Activated B cell treated with CpG ODN at 0.5 μM for 24 hours (primary cell): ENCODE measurements at regions not wholly inside any gene's neighbourhood (a gene's known extent, or its start where the extent isn't known, plus 50 kb on each side); places are given as distances from the start of the nearest gene placed in this dataset.

ENCODE experiments used
- ATAC-seq: fragments of 200-7000 bp; cut with Tn5 transposase; one replicate; pipeline ENCODE4 v1.10.0; 2021; ENCODE audit warnings: low read depth, mild to moderate bottlenecking, moderate library complexity
- CTCF ChIA-PET: fragments of 350-600 bp; sonication (Branson Sonifier 250); formaldehyde crosslinking; loops from one replicate; lab custom pipeline; 2021; ENCODE audit warnings: antibody characterized with exemption; lab: Charles Lee
- POLR2A ChIA-PET: fragments of 350-600 bp; sonication (Branson Sonifier 250); formaldehyde crosslinking; loops from one replicate; lab custom pipeline; 2021; ENCODE audit warnings: antibody characterized with exemption; lab: Charles Lee
- DNase-seq: peaks from one replicate; pipeline ENCODE4 v3.0.0; 2022
- H3K27ac Mint-ChIP-seq: one replicate; pipeline ENCODE4 v1.8.0; 2020; ENCODE audit warnings: mixed read lengths
- H3K27me3 Mint-ChIP-seq: one replicate; pipeline ENCODE4 v1.8.0; 2021; ENCODE audit warnings: mixed read lengths
- H3K36me3 Mint-ChIP-seq: one replicate; pipeline ENCODE4 v1.8.0; 2021; ENCODE audit warnings: low read depth, mixed read lengths
- H3K4me1 Mint-ChIP-seq: one replicate; pipeline ENCODE4 v1.8.0; 2021; ENCODE audit warnings: mixed read lengths
- H3K4me3 Mint-ChIP-seq: one replicate; pipeline ENCODE4 v1.8.0; 2020; ENCODE audit warnings: mild to moderate bottlenecking, mixed read lengths
- H3K9me3 Mint-ChIP-seq: one replicate; pipeline ENCODE4 v1.8.0; 2020; ENCODE audit warnings: mixed read lengths
- intact Hi-C: fragments of 100-400 bp; cut with micrococcal nuclease; formaldehyde crosslinking; loops from one replicate; pipeline ENCODE4 v1.15.1; 2024
- TF ChIP-seq, protein P1 (sequence below): fragments of 200-600 bp; IDR thresholded peaks from one replicate; pipeline ENCODE4 v1.8.0; 2022; ENCODE audit warnings: antibody characterized with exemption, mild to moderate bottlenecking

DNA sequence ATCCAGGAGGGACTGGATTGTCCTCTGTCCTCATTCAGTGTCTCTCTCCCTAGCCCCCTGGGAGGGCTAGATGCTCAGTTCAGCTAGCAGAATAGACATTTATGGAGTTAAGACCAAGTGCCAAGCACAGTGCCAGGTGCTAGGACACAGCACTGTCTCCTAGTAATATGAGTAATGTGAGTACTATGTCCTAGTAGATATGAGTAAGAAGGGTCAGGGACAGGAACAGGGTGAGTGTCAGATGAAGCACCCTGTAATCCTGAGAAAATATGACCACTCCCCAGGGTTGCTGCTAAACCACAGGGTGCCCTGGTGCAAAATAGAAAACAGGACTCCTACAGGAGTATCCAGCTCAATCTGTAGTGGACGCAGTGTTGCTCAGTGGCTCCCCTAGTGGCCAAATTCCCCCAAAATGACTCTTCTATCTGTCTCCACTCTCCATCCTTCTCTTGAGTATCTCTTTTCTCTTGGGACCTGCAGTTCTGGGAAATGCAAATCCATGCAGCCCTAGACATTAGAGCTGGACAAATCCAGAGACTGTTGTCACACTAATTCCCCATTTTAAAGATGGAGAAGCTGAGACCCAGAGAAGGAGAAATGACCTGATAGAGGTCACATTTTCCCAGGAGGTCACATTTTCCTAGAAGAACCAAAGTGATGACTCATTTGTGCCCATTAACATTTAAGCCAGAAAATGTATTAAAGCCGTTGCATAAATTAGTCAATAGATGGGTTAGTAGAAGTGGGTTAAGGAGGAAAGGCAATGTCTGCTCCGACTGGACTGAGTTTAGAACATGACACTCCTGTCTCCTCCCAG is 214.3 kb downstream of the NXPE2 start:
- intact Hi-C loops, result no loop called here
- no peaks in the 10 kb centered on the region for H3K27me3 Mint-ChIP-seq

DNA sequence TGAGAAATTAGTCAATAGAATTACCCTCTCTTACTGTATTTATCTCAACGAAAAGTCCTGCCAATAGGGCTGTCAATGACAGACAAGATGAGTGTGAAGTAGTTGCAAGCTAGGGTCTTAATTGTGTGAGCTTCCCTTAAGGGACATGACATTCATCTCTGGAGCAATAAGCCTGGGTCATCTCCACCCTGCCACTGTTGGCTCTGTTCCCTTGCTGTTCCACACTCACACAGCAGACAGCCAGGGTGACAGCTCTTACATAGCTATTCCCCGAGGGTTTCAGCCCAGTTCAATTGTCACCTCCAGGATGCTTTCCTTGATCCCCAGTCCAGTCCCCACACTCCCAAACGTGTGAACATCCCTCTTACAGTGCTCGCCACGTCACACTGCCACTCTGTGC is 215.0 kb downstream of the NXPE2 start:
- Mint-ChIP-seq H3K36me3 (no peaks in the 10 kb centered on the region), H3K27me3 (no peaks in the 10 kb centered on the region), H3K27ac (no peak overlapping the region), H3K4me1 (no peaks in the 10 kb centered on the region), H3K4me3 (no peak overlapping the region), H3K9me3 (peaks cover 5% of the 10 kb centered on the region)
- ChIA-PET POLR2A (no interaction called here), CTCF (no interaction called here)
- TF ChIP-seq, protein P1, sequence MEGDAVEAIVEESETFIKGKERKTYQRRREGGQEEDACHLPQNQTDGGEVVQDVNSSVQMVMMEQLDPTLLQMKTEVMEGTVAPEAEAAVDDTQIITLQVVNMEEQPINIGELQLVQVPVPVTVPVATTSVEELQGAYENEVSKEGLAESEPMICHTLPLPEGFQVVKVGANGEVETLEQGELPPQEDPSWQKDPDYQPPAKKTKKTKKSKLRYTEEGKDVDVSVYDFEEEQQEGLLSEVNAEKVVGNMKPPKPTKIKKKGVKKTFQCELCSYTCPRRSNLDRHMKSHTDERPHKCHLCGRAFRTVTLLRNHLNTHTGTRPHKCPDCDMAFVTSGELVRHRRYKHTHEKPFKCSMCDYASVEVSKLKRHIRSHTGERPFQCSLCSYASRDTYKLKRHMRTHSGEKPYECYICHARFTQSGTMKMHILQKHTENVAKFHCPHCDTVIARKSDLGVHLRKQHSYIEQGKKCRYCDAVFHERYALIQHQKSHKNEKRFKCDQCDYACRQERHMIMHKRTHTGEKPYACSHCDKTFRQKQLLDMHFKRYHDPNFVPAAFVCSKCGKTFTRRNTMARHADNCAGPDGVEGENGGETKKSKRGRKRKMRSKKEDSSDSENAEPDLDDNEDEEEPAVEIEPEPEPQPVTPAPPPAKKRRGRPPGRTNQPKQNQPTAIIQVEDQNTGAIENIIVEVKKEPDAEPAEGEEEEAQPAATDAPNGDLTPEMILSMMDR, result no peak
- DNase-seq (no peak), ATAC-seq (no peak)
- intact Hi-C loops, result no loop called here

More for the DNA sequence above, 214.3 kb downstream of the NXPE2 start:
- ChIA-PET CTCF (no interaction called here), POLR2A (no interaction called here)
- Mint-ChIP-seq H3K4me1 (no peaks in the 10 kb centered on the region), H3K4me3 (no peak overlapping the region), H3K36me3 (no peaks in the 10 kb centered on the region), H3K27ac (no peak overlapping the region), H3K9me3 (peaks cover 5% of the 10 kb centered on the region)
- ATAC-seq (no peak), DNase-seq (no peak)
- TF ChIP-seq, protein P1, result no peak

GRCh38 chr11:114896594-114896993 is 218.3 kb downstream of the NXPE2 start:
- POLR2A ChIA-PET, result no interaction called here
- H3K27me3 Mint-ChIP-seq, result no peaks in the 10 kb centered on the region
- CTCF ChIA-PET, result no interaction called here
- ATAC-seq, result no peak
- H3K4me1 Mint-ChIP-seq, result no peaks in the 10 kb centered on the region
- H3K27ac Mint-ChIP-seq, result no peak overlapping the region
- intact Hi-C loops, result no loop called here
- no peaks in the 10 kb centered on the region for H3K36me3 Mint-ChIP-seq
- DNase-seq, result no peak
- peaks cover 7% of the 10 kb centered on the region for H3K9me3 Mint-ChIP-seq
- TF ChIP-seq, protein P1, result no peak
- H3K4me3 Mint-ChIP-seq, result no peak overlapping the region

DNA sequence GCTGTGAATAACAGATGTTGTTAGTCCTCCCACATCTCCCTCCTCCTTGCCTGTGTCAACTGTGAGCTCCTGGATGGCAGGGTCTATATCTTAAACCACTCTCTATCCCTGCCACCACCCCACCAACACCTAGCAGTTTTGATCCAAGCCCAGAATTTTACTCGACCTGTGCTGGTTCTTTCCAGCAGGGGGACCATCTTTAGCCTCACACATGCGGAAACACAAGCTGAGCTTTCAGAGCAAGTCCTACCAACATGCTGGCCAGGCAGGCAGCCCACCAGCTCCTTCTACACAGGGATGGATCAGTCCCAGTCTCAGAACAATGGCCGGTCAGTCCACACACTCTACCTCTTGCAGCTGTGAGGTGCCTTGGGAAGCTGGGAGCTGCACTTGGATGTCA is 231.5 kb downstream of the NXPE2 start:
- ChIA-PET CTCF (no interaction called here), POLR2A (no interaction called here)
- H3K36me3 Mint-ChIP-seq, result no peaks in the 10 kb centered on the region
- H3K4me3 Mint-ChIP-seq, result no peak overlapping the region
- intact Hi-C loops, result no loop called here
- TF ChIP-seq, protein P1, result no peak
- no peaks in the 10 kb centered on the region for H3K27me3 Mint-ChIP-seq
- no peaks in the 10 kb centered on the region for H3K4me1 Mint-ChIP-seq
- H3K27ac Mint-ChIP-seq, result no peak overlapping the region
- DNase-seq (no peak), ATAC-seq (no peak)
- peaks cover 3% of the 10 kb centered on the region for H3K9me3 Mint-ChIP-seq

DNA sequence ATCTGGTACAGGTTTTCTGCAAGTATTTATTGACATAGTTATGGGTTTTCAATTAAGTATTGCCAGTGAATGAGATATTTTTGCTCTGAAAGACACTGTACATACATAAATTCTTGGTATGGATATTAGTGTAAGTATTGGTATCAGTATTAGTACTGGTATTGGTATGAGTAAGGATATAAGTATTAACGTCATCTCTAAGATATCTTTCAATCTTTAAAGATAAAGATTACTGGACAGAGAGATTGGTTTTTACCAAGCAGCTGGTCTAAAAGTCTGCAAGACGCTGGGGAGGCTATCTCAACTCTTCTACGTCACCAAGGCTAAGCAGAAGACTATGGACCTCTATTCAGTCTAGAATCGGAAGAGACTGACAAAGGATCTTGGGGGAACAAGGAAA is 234.5 kb downstream of the NXPE2 start:
- H3K27me3 Mint-ChIP-seq, result no peaks in the 10 kb centered on the region
- ChIA-PET CTCF (no interaction called here), POLR2A (no interaction called here)
- H3K4me3 Mint-ChIP-seq, result no peak overlapping the region
- intact Hi-C loops, result no loop called here
- TF ChIP-seq, protein P1, result no peak
- no peaks in the 10 kb centered on the region for H3K36me3 Mint-ChIP-seq
- no peaks in the 10 kb centered on the region for H3K9me3 Mint-ChIP-seq
- H3K27ac Mint-ChIP-seq, result no peak overlapping the region
- ATAC-seq, result no peak
- no peak for DNase-seq
- no peaks in the 10 kb centered on the region for H3K4me1 Mint-ChIP-seq
